ENCODE measurements at regions not wholly inside any gene's neighbourhood (a gene's known extent, or its start where the extent isn't known, plus 50 kb on each side); places are given as distances from the start of the nearest gene placed in this dataset.

DNA sequence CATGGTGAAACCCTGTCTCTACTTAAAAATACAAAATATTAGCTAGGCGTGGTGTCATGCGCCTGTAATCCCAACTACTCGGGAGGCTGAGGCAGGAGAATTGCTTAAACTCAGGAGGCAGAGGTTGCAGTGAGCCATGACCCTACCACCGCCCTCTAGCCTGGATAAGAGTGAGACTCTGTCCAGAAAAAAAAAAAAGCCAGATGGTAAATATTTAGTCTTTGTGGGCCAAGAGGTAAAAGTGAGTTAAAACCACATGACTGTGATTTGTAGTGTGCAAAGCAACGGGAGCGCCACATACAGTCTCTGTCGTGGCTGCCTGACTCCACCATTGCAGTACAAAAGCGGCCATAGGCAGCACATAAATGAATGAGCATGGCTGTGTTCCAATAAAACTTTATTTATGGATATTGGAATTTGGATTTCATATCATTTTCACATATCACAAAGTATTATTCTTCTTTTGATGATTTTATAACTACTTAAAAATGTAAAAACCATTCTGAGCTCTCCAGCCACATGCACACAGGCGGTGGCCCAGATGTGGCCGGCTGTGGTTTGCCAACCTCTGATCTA is 51.8 kb upstream of the CASZ1 start:
- H3K4me1 Mint-ChIP-seq (ENCODE audit: low read depth), result no peaks in the 10 kb centered on the region
- no peak overlapping the region for H3K27ac Mint-ChIP-seq
- H3K9me3 Mint-ChIP-seq, result peaks cover 14% of the 10 kb centered on the region
- no peak for DNase-seq
- peaks cover 45% of the 10 kb centered on the region for H3K27me3 Mint-ChIP-seq (ENCODE audit: insufficient read depth)
- TF ChIP-seq, protein P1, sequence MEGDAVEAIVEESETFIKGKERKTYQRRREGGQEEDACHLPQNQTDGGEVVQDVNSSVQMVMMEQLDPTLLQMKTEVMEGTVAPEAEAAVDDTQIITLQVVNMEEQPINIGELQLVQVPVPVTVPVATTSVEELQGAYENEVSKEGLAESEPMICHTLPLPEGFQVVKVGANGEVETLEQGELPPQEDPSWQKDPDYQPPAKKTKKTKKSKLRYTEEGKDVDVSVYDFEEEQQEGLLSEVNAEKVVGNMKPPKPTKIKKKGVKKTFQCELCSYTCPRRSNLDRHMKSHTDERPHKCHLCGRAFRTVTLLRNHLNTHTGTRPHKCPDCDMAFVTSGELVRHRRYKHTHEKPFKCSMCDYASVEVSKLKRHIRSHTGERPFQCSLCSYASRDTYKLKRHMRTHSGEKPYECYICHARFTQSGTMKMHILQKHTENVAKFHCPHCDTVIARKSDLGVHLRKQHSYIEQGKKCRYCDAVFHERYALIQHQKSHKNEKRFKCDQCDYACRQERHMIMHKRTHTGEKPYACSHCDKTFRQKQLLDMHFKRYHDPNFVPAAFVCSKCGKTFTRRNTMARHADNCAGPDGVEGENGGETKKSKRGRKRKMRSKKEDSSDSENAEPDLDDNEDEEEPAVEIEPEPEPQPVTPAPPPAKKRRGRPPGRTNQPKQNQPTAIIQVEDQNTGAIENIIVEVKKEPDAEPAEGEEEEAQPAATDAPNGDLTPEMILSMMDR (IDR thresholded peaks at IDR 0.05), result no peak
- H3K36me3 Mint-ChIP-seq (ENCODE audit: low read depth), result peaks cover 13% of the 10 kb centered on the region; the same call in 1 of the 2 replicates
- no peak overlapping the region for H3K4me3 Mint-ChIP-seq

DNA sequence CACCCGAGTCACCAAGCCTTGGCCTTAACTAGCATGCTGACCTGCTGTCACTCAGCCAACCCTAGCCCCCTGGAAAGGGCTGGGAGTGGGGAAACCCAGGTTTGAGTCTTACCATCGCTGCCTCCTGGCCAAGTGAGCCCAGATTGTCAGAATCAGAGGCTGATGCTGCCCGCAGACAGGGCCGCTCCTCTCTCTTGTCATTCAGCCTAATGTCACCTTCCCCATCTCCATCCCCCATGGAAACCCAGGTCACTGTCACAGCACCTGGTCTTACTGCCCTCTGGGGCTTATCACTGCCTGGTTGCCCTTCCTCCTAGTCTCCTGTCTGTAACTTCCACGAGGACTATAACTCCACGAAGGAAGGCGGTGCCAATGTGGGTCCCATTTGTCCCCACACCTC is 53.6 kb upstream of the CASZ1 start:
- no peak overlapping the region for H3K27ac Mint-ChIP-seq
- TF ChIP-seq, protein P1 (IDR thresholded peaks at IDR 0.05), result no peak
- no peak overlapping the region for H3K4me3 Mint-ChIP-seq
- H3K27me3 Mint-ChIP-seq (ENCODE audit: insufficient read depth), result peaks cover 38% of the 10 kb centered on the region
- peaks cover 2% of the 10 kb centered on the region for H3K9me3 Mint-ChIP-seq
- H3K4me1 Mint-ChIP-seq (ENCODE audit: low read depth), result no peaks in the 10 kb centered on the region
- no peak for DNase-seq
- no peaks in the 10 kb centered on the region for H3K36me3 Mint-ChIP-seq (ENCODE audit: low read depth)

DNA sequence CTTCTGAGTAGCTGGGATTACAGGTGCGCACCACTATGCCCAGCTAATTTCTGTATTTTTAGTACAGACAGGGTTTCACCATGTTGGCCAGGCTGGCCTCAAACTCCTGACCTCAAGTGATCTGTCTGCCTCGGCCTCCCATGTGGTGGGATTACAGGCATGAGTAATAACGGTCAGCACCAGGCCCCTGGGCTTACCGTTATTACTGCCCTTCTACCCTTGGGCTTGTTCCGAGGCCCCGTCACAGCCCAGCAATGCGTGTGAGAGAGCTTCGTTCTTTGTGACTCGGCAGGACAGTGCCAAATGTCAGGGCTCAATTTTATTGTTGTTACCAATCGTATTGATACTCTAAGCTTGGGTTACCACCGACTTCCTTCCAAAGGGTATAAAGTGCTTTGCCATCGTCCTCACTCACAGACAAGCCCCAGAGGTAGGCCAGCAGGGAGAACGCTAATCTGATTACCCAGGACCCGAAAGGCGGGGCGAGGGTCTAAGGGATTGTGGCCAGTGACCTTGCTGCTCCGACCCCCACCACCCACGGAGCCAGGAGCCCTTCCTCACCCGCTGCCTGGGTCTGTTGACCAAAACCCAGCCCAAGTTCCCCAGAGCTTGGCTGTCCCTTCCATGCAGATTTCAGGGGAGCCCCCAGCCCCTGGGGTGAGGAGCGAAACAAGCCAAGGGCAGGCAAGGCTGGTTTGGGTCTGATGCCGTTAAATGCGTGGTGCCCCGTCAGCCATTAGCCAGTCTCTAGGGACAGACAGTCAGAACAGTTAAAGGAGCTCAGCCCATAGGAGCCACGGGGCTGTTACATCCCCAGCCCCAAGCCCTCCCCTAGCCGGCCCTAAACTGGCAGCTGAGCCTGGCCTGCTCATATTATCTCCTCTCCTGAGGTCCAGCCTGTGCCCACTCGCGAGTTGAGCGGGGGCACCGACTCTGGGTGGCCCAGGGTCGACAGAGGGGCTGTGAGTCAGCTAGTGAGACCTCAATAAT is 54.9 kb upstream of the CASZ1 start:
- DNase-seq, result no peak
- TF ChIP-seq, protein P1 (IDR thresholded peaks at IDR 0.05), result no peak
- H3K4me3 Mint-ChIP-seq, result no peak overlapping the region
- peaks cover 38% of the 10 kb centered on the region for H3K27me3 Mint-ChIP-seq (ENCODE audit: insufficient read depth)
- H3K27ac Mint-ChIP-seq, result no peak overlapping the region
- no peaks in the 10 kb centered on the region for H3K36me3 Mint-ChIP-seq (ENCODE audit: low read depth)
- peaks cover 5% of the 10 kb centered on the region for H3K9me3 Mint-ChIP-seq
- no peaks in the 10 kb centered on the region for H3K4me1 Mint-ChIP-seq (ENCODE audit: low read depth)

DNA sequence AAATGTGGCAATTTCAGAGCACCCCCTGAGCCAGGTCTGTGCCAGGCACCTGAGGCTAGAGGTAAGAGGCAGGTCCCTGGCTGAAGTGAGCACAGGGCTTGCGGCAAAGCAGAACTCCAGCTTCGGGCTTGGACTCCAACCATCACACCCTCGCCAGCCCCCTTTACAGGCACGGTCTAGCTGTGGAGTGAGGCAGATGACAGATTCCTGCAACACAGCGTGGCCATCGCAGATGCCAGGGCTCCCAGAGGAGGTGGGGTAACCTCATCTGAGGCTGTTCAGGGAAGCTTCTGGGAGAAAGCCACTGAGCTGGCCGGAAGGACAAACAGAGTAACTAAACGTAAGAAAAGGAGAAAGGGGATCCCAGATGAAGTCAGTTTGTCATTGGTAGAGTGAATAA is 55.6 kb upstream of the CASZ1 start:
- Mint-ChIP-seq H3K4me1 (ENCODE audit: low read depth) (no peaks in the 10 kb centered on the region), H3K9me3 (peaks cover 5% of the 10 kb centered on the region), H3K27ac (no peak overlapping the region), H3K36me3 (ENCODE audit: low read depth) (no peaks in the 10 kb centered on the region), H3K4me3 (no peak overlapping the region), H3K27me3 (ENCODE audit: insufficient read depth) (peaks cover 32% of the 10 kb centered on the region)
- TF ChIP-seq, protein P1 (IDR thresholded peaks at IDR 0.05), result no peak
- DNase-seq, result no peak

GRCh38 chr1:10852486-10852885 is 56.0 kb upstream of the CASZ1 start:
- H3K9me3 Mint-ChIP-seq, result peaks cover 5% of the 10 kb centered on the region
- TF ChIP-seq, protein P1 (IDR thresholded peaks at IDR 0.05), result no peak
- no peak overlapping the region for H3K27ac Mint-ChIP-seq
- no peaks in the 10 kb centered on the region for H3K36me3 Mint-ChIP-seq (ENCODE audit: low read depth)
- H3K4me1 Mint-ChIP-seq (ENCODE audit: low read depth), result no peaks in the 10 kb centered on the region
- no peak overlapping the region for H3K4me3 Mint-ChIP-seq
- no peak for DNase-seq
- H3K27me3 Mint-ChIP-seq (ENCODE audit: insufficient read depth), result peaks cover 33% of the 10 kb centered on the region

All from HFFc6 (cell line).